Kidney (tissue), 13 donors: ENCODE measurements at regions not wholly inside any gene's neighbourhood (a gene's known extent, or its start where the extent isn't known, plus 50 kb on each side); places are given as distances from the start of the nearest gene placed in this dataset.

ENCODE experiments used
- DNase-seq, 5 donors: peaks; one replicate each; pipeline ENCODE4 v3.0.0-alpha.2; 2013 to 2020
- FAIRE-seq: peaks from 2 replicates; lab custom pipeline; 2012; peaks lifted over from hg19 to GRCh38; lab: Jason Lieb, UNC
- H3K27ac ChIP-seq, 2 donors: one replicate each; pipeline ENCODE4 v1.7.0; 2013; ENCODE audit warnings: low read depth in 2 of 2, low read length in 2 of 2, inconsistent platforms in 1 of 2
- H3K27me3 ChIP-seq: one replicate; pipeline ENCODE4 v1.7.1; 2013; ENCODE audit warnings: low read length, inconsistent platforms; ENCODE audit not compliant: control insufficient read depth, insufficient read depth
- H3K36me3 ChIP-seq, 3 donors: one replicate each; pipeline versions ENCODE4 v1.7.0 to v1.7.1; 2013; ENCODE audit warnings: low read length in 3 of 3, control low read depth in 1 of 3, inconsistent platforms in 1 of 3; ENCODE audit not compliant: insufficient read depth in 3 of 3, control insufficient read depth in 2 of 3
- H3K4me1 ChIP-seq, 3 donors: one replicate each; pipeline versions ENCODE4 v1.7.0 to v1.7.1; 2013; ENCODE audit warnings: low read length in 3 of 3, inconsistent platforms in 1 of 3, low read depth in 1 of 3; ENCODE audit not compliant: control insufficient read depth in 2 of 3, insufficient read depth in 2 of 3
- H3K4me3 ChIP-seq, 3 donors: one replicate each; pipeline versions ENCODE4 v1.7.0 to v1.8.1; 2013; ENCODE audit warnings: low read length in 3 of 3, control low read depth in 1 of 3, inconsistent platforms in 1 of 3
- H3K9ac ChIP-seq, 3 donors: one replicate each; pipeline versions ENCODE4 v1.7.0 to v1.7.1; 2013; ENCODE audit warnings: low read length in 3 of 3, control low read depth in 1 of 3, inconsistent platforms in 1 of 3
- H3K9me3 ChIP-seq, 3 donors: one replicate each; pipeline versions ENCODE4 v1.7.0 to v1.7.1; 2013; ENCODE audit warnings: low read length in 3 of 3, control low read depth in 1 of 3, inconsistent platforms in 1 of 3; ENCODE audit not compliant: control insufficient read depth in 2 of 3, insufficient read depth in 1 of 3
- CTCF ChIP-seq: IDR thresholded peaks from 3 replicates; pipeline ENCODE4 v1.5.1; 2012; ENCODE audit warnings: mild to moderate bottlenecking, moderate library complexity, borderline replicate concordance; ENCODE audit not compliant: insufficient read depth; ENCODE audit errors: extremely low read depth
- intact Hi-C: fragments of 100-400 bp; cut with DNase I; formaldehyde crosslinking; loops from one replicate; pipeline ENCODE4 v1.11.1; 2022
- donor health status: control.
- donor health status: control.
- donor health status: control.
- donor health status: control.
- donor health status: control.
- donor health status: DM: yes; HTN: yes; CAD: no.
- donor health status: Normal renal cell carcinoma (clear cell type).

GRCh38 chr4:101651778-101652177 is 138.8 kb upstream of the BANK1 start:
- no peak for TF ChIP-seq CTCF
- DNase-seq: no peak
- H3K4me3 ChIP-seq: no peak overlapping the region
- intact Hi-C loops: no loop called here
- no peaks in the 10 kb centered on the region for H3K4me1 ChIP-seq
- no peak for FAIRE-seq
- H3K27me3 ChIP-seq: no peaks in the 10 kb centered on the region
- no peak overlapping the region for H3K9ac ChIP-seq
- no peak overlapping the region for H3K27ac ChIP-seq
- no peaks in the 10 kb centered on the region for H3K9me3 ChIP-seq
- no peaks in the 10 kb centered on the region for H3K36me3 ChIP-seq

- no peak overlapping the region for H3K9ac ChIP-seq
- H3K9me3 ChIP-seq: no peaks in the 10 kb centered on the region
- H3K27me3 ChIP-seq: no peaks in the 10 kb centered on the region
- DNase-seq (peak in 2 of 5 donors; percentile 9 to 23), FAIRE-seq (no peak)
- H3K36me3 ChIP-seq: no peaks in the 10 kb centered on the region
- H3K27ac ChIP-seq: no peak overlapping the region
- TF ChIP-seq CTCF: no peak
- no peaks in the 10 kb centered on the region for H3K4me1 ChIP-seq
- no peak overlapping the region for H3K4me3 ChIP-seq
- intact Hi-C loops: no loop called here
Measured at GRCh38 chr4:101649790-101650515, 140.6 kb upstream of the BANK1 start.

GRCh38 chr4:101647710-101648034 is 142.9 kb upstream of the BANK1 start:
- Histone ChIP-seq H3K36me3 (no peaks in the 10 kb centered on the region), H3K9me3 (no peaks in the 10 kb centered on the region), H3K9ac (no peak overlapping the region), H3K4me1 (no peaks in the 10 kb centered on the region), H3K4me3 (no peak overlapping the region), H3K27ac (no peak overlapping the region), H3K27me3 (no peaks in the 10 kb centered on the region)
- intact Hi-C loops: no loop called here
- DNase-seq (no peak), FAIRE-seq (no peak)
- no peak for TF ChIP-seq CTCF

- intact Hi-C loops: no loop called here
Measured at GRCh38 chr4:101644516-101644915, 146.0 kb upstream of the BANK1 start.

More at GRCh38 chr4:101644516-101644915, 146.0 kb upstream of the BANK1 start:
- Histone ChIP-seq H3K4me3 (no peak overlapping the region), H3K9ac (no peak overlapping the region), H3K27me3 (no peaks in the 10 kb centered on the region), H3K27ac (no peak overlapping the region), H3K36me3 (no peaks in the 10 kb centered on the region), H3K9me3 (no peaks in the 10 kb centered on the region), H3K4me1 (no peaks in the 10 kb centered on the region)
- TF ChIP-seq CTCF: no peak
- FAIRE-seq (no peak), DNase-seq (no peak)
